ENCODE measurements at regions not wholly inside any gene's neighbourhood (a gene's known extent, or its start where the extent isn't known, plus 50 kb on each side); places are given as distances from the start of the nearest gene placed in this dataset.

DNA sequence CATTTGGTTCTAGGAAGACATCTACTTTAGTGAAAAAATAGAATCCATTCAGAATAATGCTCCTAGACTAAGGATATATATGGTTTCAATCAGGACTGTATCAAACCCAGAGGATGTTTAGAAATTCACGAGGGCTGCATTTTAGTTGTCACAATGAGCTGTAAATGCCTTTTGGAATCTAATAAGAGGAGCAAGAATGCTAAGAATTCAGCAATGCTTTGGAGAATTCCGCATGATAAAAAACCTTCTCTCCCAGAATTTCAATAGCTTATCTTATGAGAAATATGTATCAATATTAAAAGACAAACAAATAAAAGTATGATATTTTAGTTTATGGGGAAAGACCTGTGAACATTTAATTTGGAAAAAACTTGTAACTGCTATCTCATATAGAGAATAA lies 885.1 kb downstream of the ZPLD1 start:
- Histone ChIP-seq H3K4ac (ENCODE audit: low read depth, low read length) (no peak overlapping the region), H3K14ac (ENCODE audit: insufficient read depth, low read length) (no peak overlapping the region), H2BK120ac (ENCODE audit: low read depth, low read length, poor library complexity, severe bottlenecking) (no peak overlapping the region), H3K79me1 (ENCODE audit: insufficient read depth, low read depth, low read length, poor library complexity, severe bottlenecking) (no peaks in the 10 kb centered on the region), H4K5ac (ENCODE audit: insufficient read length, low read depth, low read length) (no peak overlapping the region), H2BK12ac (ENCODE audit: insufficient read length, low read depth, low read length) (no peak overlapping the region), H3K4me1 (ENCODE audit: insufficient read depth, low read length) (no peaks in the 10 kb centered on the region), H4K8ac (replicated peaks; ENCODE audit: insufficient read length, low read depth, low read length) (no peak overlapping the region), H3K56ac (ENCODE audit: insufficient read length, low read depth, low read length) (no peak overlapping the region), H3T11ph (ENCODE audit: low read length) (no peak overlapping the region), H3K27me3 (ENCODE audit: insufficient read depth, low read length) (no peaks in the 10 kb centered on the region), H3K18ac (ENCODE audit: insufficient read length, low read depth, low read length) (no peak overlapping the region), H4K91ac (ENCODE audit: insufficient read length, low read depth, low read length) (no peak overlapping the region), H2BK5ac (ENCODE audit: insufficient read length, low read length) (no peak overlapping the region), H3K9me3 (ENCODE audit: control insufficient read depth, low read depth, low read length) (no peaks in the 10 kb centered on the region), H2BK15ac (ENCODE audit: low read depth, low read length) (no peak overlapping the region), H2AK5ac (ENCODE audit: insufficient read length, low read length) (no peak overlapping the region), H3K27ac (ENCODE audit: insufficient read length, low read depth, low read length) (no peak overlapping the region), H2BK20ac (ENCODE audit: low read depth, low read length, poor library complexity, severe bottlenecking) (no peak overlapping the region), H3K23me2 (ENCODE audit: insufficient read length, low read depth, low read length, poor library complexity, severe bottlenecking) (no peaks in the 10 kb centered on the region), H3K23ac (ENCODE audit: insufficient read length, low read depth, low read length) (no peak overlapping the region), H3K4me2 (ENCODE audit: insufficient read depth, insufficient read length, low read length) (no peak overlapping the region), H3K9ac (ENCODE audit: extremely low read depth, insufficient read length, low read length) (no peak overlapping the region), H4K20me1 (ENCODE audit: control insufficient read depth, insufficient read depth, insufficient read length) (no peaks in the 10 kb centered on the region), H2AFZ (ENCODE audit: low read length) (no peak overlapping the region), H3K79me2 (ENCODE audit: insufficient read depth, low read length) (no peaks in the 10 kb centered on the region)
- no CpG with 5 or more reads among the region's 2 CpGs for WGBS (ENCODE audit: extremely low coverage, insufficient read length, low lambda C conversion rate)
- Mint-ChIP-seq H3K27ac (peak overlapping the region in 2 of 3 experiments; percentile 46 to 87; a peak in 4 of 7 replicates), H3K9me3 (peaks cover 11 to 14% of the 10 kb centered on the region in 2 experiments), H3K36me3 (ENCODE audit: insufficient read depth in 1 of 3, low read depth in 3 of 3) (peaks cover 0 to 14% (median 5%) of the 10 kb centered on the region in 3 experiments; a peak in 4 of 7 replicates), H3K27me3 (ENCODE audit: low read depth) (no peaks in the 10 kb centered on the region), H3K4me1 (peaks cover 9 to 13% of the 10 kb centered on the region in 2 experiments), H3K4me3 (no peak overlapping the region)
- TF ChIP-seq, protein P1, sequence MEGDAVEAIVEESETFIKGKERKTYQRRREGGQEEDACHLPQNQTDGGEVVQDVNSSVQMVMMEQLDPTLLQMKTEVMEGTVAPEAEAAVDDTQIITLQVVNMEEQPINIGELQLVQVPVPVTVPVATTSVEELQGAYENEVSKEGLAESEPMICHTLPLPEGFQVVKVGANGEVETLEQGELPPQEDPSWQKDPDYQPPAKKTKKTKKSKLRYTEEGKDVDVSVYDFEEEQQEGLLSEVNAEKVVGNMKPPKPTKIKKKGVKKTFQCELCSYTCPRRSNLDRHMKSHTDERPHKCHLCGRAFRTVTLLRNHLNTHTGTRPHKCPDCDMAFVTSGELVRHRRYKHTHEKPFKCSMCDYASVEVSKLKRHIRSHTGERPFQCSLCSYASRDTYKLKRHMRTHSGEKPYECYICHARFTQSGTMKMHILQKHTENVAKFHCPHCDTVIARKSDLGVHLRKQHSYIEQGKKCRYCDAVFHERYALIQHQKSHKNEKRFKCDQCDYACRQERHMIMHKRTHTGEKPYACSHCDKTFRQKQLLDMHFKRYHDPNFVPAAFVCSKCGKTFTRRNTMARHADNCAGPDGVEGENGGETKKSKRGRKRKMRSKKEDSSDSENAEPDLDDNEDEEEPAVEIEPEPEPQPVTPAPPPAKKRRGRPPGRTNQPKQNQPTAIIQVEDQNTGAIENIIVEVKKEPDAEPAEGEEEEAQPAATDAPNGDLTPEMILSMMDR (conservative IDR thresholded peaks at IDR 0.05) = no peak
- no peak for DNase-seq
